A549 (cell line): ENCODE measurements at regions not wholly inside any gene's neighbourhood (a gene's known extent, or its start where the extent isn't known, plus 50 kb on each side); places are given as distances from the start of the nearest gene placed in this dataset.

Experiments used
- ATAC-seq, 2 experiments: fragments of 200-7000 bp in 1 of 2; fragments of >200 bp in 1 of 2; cut with Nextera tagmentation in 1 of 2; cut with Tn5 transposase in 1 of 2; 3 replicates each; pipeline versions ENCODE4 v1.8.0 to v1.9.1; 2018 to 2020; ENCODE audit warnings: mild to moderate bottlenecking in 1 of 2, moderate library complexity in 1 of 2
- CTCF ChIA-PET: fragments of 300-600 bp; sonication (Branson Sonifier 250); formaldehyde crosslinking; extraction: SDS; loops from one replicate; lab custom pipeline; 2021; ENCODE audit warnings: antibody characterized with exemption, inconsistent platforms; lab: Yijun Ruan, JAX
- POLR2A ChIA-PET: fragments of 350-600 bp; formaldehyde crosslinking; extraction: SDS; loops from one replicate; lab custom pipeline; 2021; ENCODE audit warnings: antibody characterized with exemption, inconsistent platforms; lab: Yijun Ruan, JAX
- DNase-seq, 2 experiments: peaks; one replicate each; pipeline versions ENCODE4 v3.0.0 to v3.0.0-alpha.2; 2011 to 2016; ENCODE audit warnings: low read depth in 1 of 2, low spot score in 1 of 2
- FAIRE-seq: peaks from 2 replicates; lab custom pipeline; 2011; peaks lifted over from hg19 to GRCh38; lab: Jason Lieb, UNC
- H3K27ac ChIP-seq, 2 experiments: fragments of >200 bp; sonication (Bioruptor Twin); formaldehyde crosslinking; 3 replicates each; pipeline ENCODE4 v1.5.1; 2016 to 2017
- H3K4me1 ChIP-seq: fragments of >200 bp; sonication (Bioruptor Twin); formaldehyde crosslinking; 3 replicates; pipeline ENCODE4 v1.6.1; 2016
- H3K4me2 ChIP-seq: fragments of >200 bp; sonication (Bioruptor Twin); formaldehyde crosslinking; 3 replicates; pipeline ENCODE4 v1.6.1; 2016
- H3K4me3 ChIP-seq: fragments of >200 bp; sonication (Bioruptor Twin); formaldehyde crosslinking; 3 replicates; pipeline ENCODE4 v1.5.1; 2016
- H3K9me3 ChIP-seq: fragments of >200 bp; sonication (Bioruptor Twin); formaldehyde crosslinking; 3 replicates; pipeline ENCODE4 v1.6.1; 2016
- BHLHE40 ChIP-seq: IDR thresholded peaks from 2 replicates; pipeline ENCODE4 v1.6.1; 2012; ENCODE audit warnings: low read depth, low read length, inconsistent platforms
- CEBPB ChIP-seq, 2 experiments: fragments of >200 bp in 1 of 2; sonication (Bioruptor Twin) in 1 of 2; formaldehyde crosslinking in 1 of 2; IDR thresholded peaks; 2 replicates each; pipeline ENCODE4 v1.6.1; 2012 to 2016
- CHD2 ChIP-seq: fragments of 150-350 bp; IDR thresholded peaks from 2 replicates; pipeline ENCODE4 v1.6.1; 2014; ENCODE audit warnings: low read length; ENCODE audit not compliant: partially characterized antibody
- CHD4 ChIP-seq: fragments of 200-600 bp; sonication (generic); IDR thresholded peaks from 2 replicates; pipeline ENCODE4 v1.6.1; 2016; ENCODE audit warnings: antibody characterized with exemption, mild to moderate bottlenecking, borderline replicate concordance
- EHMT2 ChIP-seq: fragments of 200-600 bp; sonication (generic); IDR thresholded peaks from 2 replicates; pipeline ENCODE4 v1.6.1; 2016; ENCODE audit warnings: antibody characterized with exemption, low read depth, mild to moderate bottlenecking, moderate library complexity
- FOSL2 ChIP-seq, 2 experiments: fragments of 450-650 bp in 1 of 2; fragments of >200 bp in 1 of 2; sonication (Bioruptor Twin) in 1 of 2; formaldehyde crosslinking; IDR thresholded peaks; 2 replicates each; pipeline versions ENCODE4 v1.5.0 to v1.6.1; 2016 to 2020; ENCODE audit warnings: mild to moderate bottlenecking in 1 of 2, moderate library complexity in 1 of 2
- FOXS1 ChIP-seq: fragments of 250-450 bp; sonication (Bioruptor Pico); IDR thresholded peaks from 2 replicates; pipeline ENCODE4 v1.5.0; 2020; ENCODE audit warnings: mild to moderate bottlenecking, moderate library complexity
- HDAC2 ChIP-seq: fragments of 200-600 bp; sonication (generic); IDR thresholded peaks from 2 replicates; pipeline ENCODE4 v1.6.1; 2016
- HOXB5 ChIP-seq: fragments of 250-450 bp; sonication (Bioruptor Pico); IDR thresholded peaks from 2 replicates; pipeline ENCODE4 v1.5.0; 2020; ENCODE audit warnings: mild to moderate bottlenecking, moderate library complexity
- JUNB ChIP-seq: fragments of >200 bp; sonication (Bioruptor Twin); formaldehyde crosslinking; IDR thresholded peaks from 2 replicates; pipeline ENCODE4 v1.6.1; 2016
- KDM5A ChIP-seq: fragments of 200-600 bp; sonication (generic); IDR thresholded peaks from 2 replicates; pipeline ENCODE4 v1.6.1; 2016; ENCODE audit warnings: antibody characterized with exemption, mild to moderate bottlenecking
- MAFK ChIP-seq: fragments of 450-650 bp; IDR thresholded peaks from 2 replicates; pipeline ENCODE4 v1.6.1; 2014; ENCODE audit not compliant: partially characterized antibody
- NFE2L2 ChIP-seq: fragments of 150-350 bp; conservative IDR thresholded peaks from 2 replicates; pipeline ENCODE4 v1.6.1; 2014; ENCODE audit warnings: low read length
- NPAS2 ChIP-seq: fragments of 250-450 bp; sonication (Bioruptor Pico); IDR thresholded peaks from 2 replicates; pipeline ENCODE4 v1.8.0; 2022; ENCODE audit warnings: mild to moderate bottlenecking, moderate library complexity, borderline replicate concordance
- NR3C1 ChIP-seq: fragments of >200 bp; sonication (Bioruptor Twin); formaldehyde crosslinking; IDR thresholded peaks from 3 replicates; pipeline ENCODE4 v1.6.1; 2017
- PHF8 ChIP-seq: fragments of 200-600 bp; sonication (generic); IDR thresholded peaks from 2 replicates; pipeline ENCODE4 v1.6.1; 2016; ENCODE audit warnings: low read depth, mild to moderate bottlenecking, antibody characterized with exemption, moderate library complexity, borderline replicate concordance
- POLR2A ChIP-seq: IDR thresholded peaks from 2 replicates; pipeline ENCODE4 v1.6.1; 2012; ENCODE audit warnings: mild to moderate bottlenecking, low read length
- RARB ChIP-seq: fragments of 250-450 bp; sonication (Bioruptor Pico); IDR thresholded peaks from 2 replicates; pipeline ENCODE4 v1.8.0; 2021; ENCODE audit warnings: mild to moderate bottlenecking, moderate library complexity
- RCOR1 ChIP-seq: fragments of 150-350 bp; IDR thresholded peaks from 2 replicates; pipeline ENCODE4 v1.6.1; 2014; ENCODE audit warnings: antibody characterized with exemption, low read length, low read depth
- RFX5 ChIP-seq: fragments of 450-650 bp; IDR thresholded peaks from 2 replicates; pipeline ENCODE4 v1.7.1; 2014; ENCODE audit warnings: antibody characterized with exemption, mild to moderate bottlenecking, moderate library complexity
- ZSCAN20 ChIP-seq: fragments of 250-450 bp; sonication (Bioruptor Pico); IDR thresholded peaks from 2 replicates; pipeline ENCODE4 v1.8.0; 2022; ENCODE audit warnings: mild to moderate bottlenecking, moderate library complexity
- WGBS: methylation state at CpG from one replicate; pipeline ENCODE4 v1.1.6; 2017; ENCODE audit errors: missing lambda C conversion rate; 5-methylcytosine and 5-hydroxymethylcytosine counted together
- TF ChIP-seq, protein P1 (sequence below): fragments of 250-450 bp; sonication (Bioruptor Pico); IDR thresholded peaks from 2 replicates; pipeline ENCODE4 v1.5.0; 2020; ENCODE audit warnings: low read depth, mild to moderate bottlenecking, moderate library complexity
- TF ChIP-seq, protein P2 (sequence below): IDR thresholded peaks from 2 replicates; pipeline ENCODE4 v1.6.1; 2012; ENCODE audit warnings: low read depth, borderline replicate concordance

DNA sequence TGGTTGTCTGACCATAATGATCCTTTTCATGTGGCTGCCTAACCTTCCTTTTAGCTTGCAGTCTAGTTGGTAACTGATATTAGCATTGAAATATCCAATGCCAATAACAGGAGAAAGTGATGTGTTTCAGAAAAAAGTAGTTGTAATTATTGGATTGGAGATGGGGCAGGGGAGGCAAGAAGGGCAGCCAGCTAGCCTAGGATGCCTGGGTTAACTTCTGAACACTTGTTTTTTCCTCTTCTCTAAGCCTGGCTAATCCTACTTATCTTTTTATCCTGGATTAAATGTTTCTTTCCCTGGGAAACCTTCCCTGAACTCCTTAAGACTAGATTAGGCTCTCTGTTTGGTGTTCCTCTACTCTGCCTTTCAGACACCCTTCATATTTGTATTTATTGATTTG lies 380.2 kb downstream of the TMEM135 start:
- Histone ChIP-seq H3K4me2 (no peak overlapping the region), H3K9me3 (no peaks in the 10 kb centered on the region)
- ATAC-seq: no peak
- POLR2A ChIA-PET: no interaction called here
- no peak for FAIRE-seq
- TF ChIP-seq RARB (no peak), CHD2 (no peak), HDAC2 (no peak), NR3C1 (no peak), FOXS1 (CRISPR knock-in tag) (no peak), JUNB (no peak), RFX5 (no peak)
- TF ChIP-seq, all 56 proteins: peak for 0
- no peak overlapping the region for H3K4me3 ChIP-seq
- no peak overlapping the region for H3K27ac ChIP-seq
- CTCF ChIA-PET: interaction anchor here (1.2 to 6.4 kb wide), 3 partner anchors 24 to 479 kb away, joined by 4 to 97 read pairs (median 6); no protein-coding TSS in a partner anchor
- DNase-seq: no peak
- no peaks in the 10 kb centered on the region for H3K4me1 ChIP-seq

DNA sequence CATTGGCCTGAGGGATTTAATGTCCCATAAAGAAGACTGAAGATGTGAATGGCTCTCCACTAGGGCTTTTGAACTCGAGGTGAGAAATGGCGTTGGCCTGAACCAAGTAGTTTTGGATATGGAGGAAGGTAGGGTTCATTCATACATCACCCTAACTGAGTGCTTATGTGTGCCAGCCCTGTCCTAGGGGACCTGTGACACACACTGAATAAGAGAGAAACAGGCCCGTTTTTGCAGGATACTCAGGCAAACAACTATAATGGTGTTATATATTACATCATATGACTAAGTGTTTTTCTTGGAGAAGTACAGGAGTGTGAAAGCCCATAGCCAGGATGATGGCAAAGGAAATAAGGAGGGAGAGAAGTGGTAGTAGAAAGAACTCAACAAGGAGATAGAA lies 368.1 kb downstream of the TMEM135 start:
- CTCF ChIA-PET: interaction anchor here (1.1 kb wide), 1 partner anchor 16 kb away, joined by 7 read pairs; no protein-coding TSS in a partner anchor
- 4% methylated on average over 3 of the region's 3 CpGs for WGBS
- H3K4me1 ChIP-seq: no peaks in the 10 kb centered on the region
- H3K4me2 ChIP-seq: no peak overlapping the region
- H3K27ac ChIP-seq: no peak overlapping the region
- TF ChIP-seq CEBPB (IDR thresholded peaks at IDR 0.05) (no peak), ZSCAN20 (CRISPR knock-in tag) (no peak), BHLHE40 (no peak), FOSL2 (IDR thresholded peaks at IDR 0.05) (no peak), FOSL2 (CRISPR knock-in tag; IDR thresholded peaks at IDR 0.05) (no peak), KDM5A (no peak), PHF8 (no peak), CHD2 (no peak), CHD4 (no peak), HOXB5 (no peak), EHMT2 (no peak)
- TF ChIP-seq, protein P1, sequence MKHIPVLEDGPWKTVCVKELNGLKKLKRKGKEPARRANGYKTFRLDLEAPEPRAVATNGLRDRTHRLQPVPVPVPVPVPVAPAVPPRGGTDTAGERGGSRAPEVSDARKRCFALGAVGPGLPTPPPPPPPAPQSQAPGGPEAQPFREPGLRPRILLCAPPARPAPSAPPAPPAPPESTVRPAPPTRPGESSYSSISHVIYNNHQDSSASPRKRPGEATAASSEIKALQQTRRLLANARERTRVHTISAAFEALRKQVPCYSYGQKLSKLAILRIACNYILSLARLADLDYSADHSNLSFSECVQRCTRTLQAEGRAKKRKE (CRISPR knock-in tag): no peak
- ATAC-seq: no peak
- no peak for DNase-seq
- H3K9me3 ChIP-seq: no peaks in the 10 kb centered on the region
- no peak for FAIRE-seq
- POLR2A ChIA-PET: no interaction called here
- no peak overlapping the region for H3K4me3 ChIP-seq

DNA sequence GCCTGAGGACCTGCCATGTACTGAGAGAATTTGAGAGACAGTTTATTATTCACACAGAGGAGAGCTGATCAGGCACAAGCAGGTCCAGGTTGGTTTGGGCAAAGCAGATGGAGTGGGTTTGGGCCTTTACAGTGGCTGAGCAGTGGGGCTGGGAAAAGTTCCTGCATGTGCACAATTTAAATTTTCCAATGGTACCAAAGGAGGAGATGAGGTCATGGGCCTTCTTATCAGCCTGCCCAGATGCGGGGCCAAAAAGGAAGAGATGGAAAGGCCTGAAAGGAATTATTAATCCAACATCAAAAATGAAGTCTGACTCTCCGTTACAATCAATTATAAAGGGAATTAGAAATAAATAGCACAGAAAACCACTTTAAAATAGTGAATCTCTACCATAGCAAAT lies 367.6 kb downstream of the TMEM135 start:
- 31% methylated on average over 2 of the region's 2 CpGs for WGBS
- DNase-seq (no peak), FAIRE-seq (no peak), ATAC-seq (no peak)
- Histone ChIP-seq H3K27ac (no peak overlapping the region), H3K4me3 (no peak overlapping the region), H3K4me1 (no peaks in the 10 kb centered on the region), H3K9me3 (no peaks in the 10 kb centered on the region), H3K4me2 (no peak overlapping the region)
- CTCF ChIA-PET: interaction anchor here (0.6 kb wide), 1 partner anchor 1823 kb away, joined by 3 read pairs; no protein-coding TSS in a partner anchor
- POLR2A ChIA-PET: no interaction called here
- TF ChIP-seq, protein P2, sequence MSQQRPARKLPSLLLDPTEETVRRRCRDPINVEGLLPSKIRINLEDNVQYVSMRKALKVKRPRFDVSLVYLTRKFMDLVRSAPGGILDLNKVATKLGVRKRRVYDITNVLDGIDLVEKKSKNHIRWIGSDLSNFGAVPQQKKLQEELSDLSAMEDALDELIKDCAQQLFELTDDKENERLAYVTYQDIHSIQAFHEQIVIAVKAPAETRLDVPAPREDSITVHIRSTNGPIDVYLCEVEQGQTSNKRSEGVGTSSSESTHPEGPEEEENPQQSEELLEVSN: no peak
- TF ChIP-seq NPAS2 (CRISPR knock-in tag) (no peak), RCOR1 (no peak), POLR2A (no peak), CEBPB (IDR thresholded peaks at IDR 0.05) (no peak), EHMT2 (no peak), PHF8 (no peak), MAFK (no peak), FOSL2 (IDR thresholded peaks at IDR 0.05) (no peak), FOSL2 (CRISPR knock-in tag; IDR thresholded peaks at IDR 0.05) (no peak), NFE2L2 (no peak)
